OCI-LY3 (cell line): ENCODE measurements at regions not wholly inside any gene's neighbourhood (a gene's known extent, or its start where the extent isn't known, plus 50 kb on each side); places are given as distances from the start of the nearest gene placed in this dataset.

Experiments
- EZH2phosphoT487 ChIP-seq: fragments of 200-600 bp; shearing (Covaris generic); IDR thresholded peaks from 2 replicates; pipeline ENCODE4 v1.6.1; 2018; ENCODE audit warnings: antibody characterized with exemption, mixed run types, low read depth
- TF ChIP-seq, protein P1 (sequence below): fragments of 200-600, 300-600 bp; sonication (generic); IDR thresholded peaks from 2 replicates; pipeline ENCODE4 v1.5.1; 2014; ENCODE audit warnings: antibody characterized with exemption, low read length, low read depth

GRCh38 chr4:31246856-31247255 lies 526.7 kb downstream of the PCDH7 start:
- TF ChIP-seq, protein P1, sequence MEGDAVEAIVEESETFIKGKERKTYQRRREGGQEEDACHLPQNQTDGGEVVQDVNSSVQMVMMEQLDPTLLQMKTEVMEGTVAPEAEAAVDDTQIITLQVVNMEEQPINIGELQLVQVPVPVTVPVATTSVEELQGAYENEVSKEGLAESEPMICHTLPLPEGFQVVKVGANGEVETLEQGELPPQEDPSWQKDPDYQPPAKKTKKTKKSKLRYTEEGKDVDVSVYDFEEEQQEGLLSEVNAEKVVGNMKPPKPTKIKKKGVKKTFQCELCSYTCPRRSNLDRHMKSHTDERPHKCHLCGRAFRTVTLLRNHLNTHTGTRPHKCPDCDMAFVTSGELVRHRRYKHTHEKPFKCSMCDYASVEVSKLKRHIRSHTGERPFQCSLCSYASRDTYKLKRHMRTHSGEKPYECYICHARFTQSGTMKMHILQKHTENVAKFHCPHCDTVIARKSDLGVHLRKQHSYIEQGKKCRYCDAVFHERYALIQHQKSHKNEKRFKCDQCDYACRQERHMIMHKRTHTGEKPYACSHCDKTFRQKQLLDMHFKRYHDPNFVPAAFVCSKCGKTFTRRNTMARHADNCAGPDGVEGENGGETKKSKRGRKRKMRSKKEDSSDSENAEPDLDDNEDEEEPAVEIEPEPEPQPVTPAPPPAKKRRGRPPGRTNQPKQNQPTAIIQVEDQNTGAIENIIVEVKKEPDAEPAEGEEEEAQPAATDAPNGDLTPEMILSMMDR: no peak
- no peak for TF ChIP-seq EZH2phosphoT487
